Naive B cell (primary cell): ENCODE measurements at regions not wholly inside any gene's neighbourhood (a gene's known extent, or its start where the extent isn't known, plus 50 kb on each side); places are given as distances from the start of the nearest gene placed in this dataset.

Source experiments
- ATAC-seq, 2 donors: fragments of 150-1000 bp; cut with Tn5 transposase; 2 replicates each; pipeline ENCODE4 v1.10.0; 2021; ENCODE audit warnings: low read depth in 2 of 2, mild to moderate bottlenecking in 2 of 2, moderate library complexity in 2 of 2
- DNase-seq: peaks from one replicate; pipeline ENCODE4 v3.0.0; 2022
- H3K27ac Mint-ChIP-seq, 6 donors: one replicate each; pipeline ENCODE4 v1.8.0; 2020 to 2022; ENCODE audit warnings: mild to moderate bottlenecking in 6 of 6, mixed read lengths in 6 of 6, moderate library complexity in 5 of 6, inconsistent platforms in 2 of 6
- H3K27me3 Mint-ChIP-seq, 3 donors: one replicate each; pipeline ENCODE4 v1.8.0; 2021 to 2022; ENCODE audit warnings: mixed read lengths in 3 of 3, mild to moderate bottlenecking in 1 of 3
- H3K36me3 Mint-ChIP-seq, 2 donors: one replicate each; pipeline ENCODE4 v1.8.0; 2020 to 2022; ENCODE audit warnings: mixed read lengths in 2 of 2, inconsistent platforms in 1 of 2, mild to moderate bottlenecking in 1 of 2
- H3K4me1 Mint-ChIP-seq, 3 donors: one replicate each; pipeline ENCODE4 v1.8.0; 2020 to 2022; ENCODE audit warnings: mixed read lengths in 3 of 3, inconsistent platforms in 1 of 3, mild to moderate bottlenecking in 1 of 3, moderate library complexity in 1 of 3
- H3K4me3 Mint-ChIP-seq, 8 donors: one replicate each; pipeline ENCODE4 v1.8.0; 2020 to 2022; ENCODE audit warnings: mild to moderate bottlenecking in 8 of 8, mixed read lengths in 8 of 8, moderate library complexity in 8 of 8, inconsistent platforms in 2 of 8
- H3K9me3 Mint-ChIP-seq, 7 donors: one replicate each; pipeline ENCODE4 v1.8.0; 2020 to 2022; ENCODE audit warnings: mixed read lengths in 7 of 7, mild to moderate bottlenecking in 5 of 7, inconsistent platforms in 2 of 7, moderate library complexity in 1 of 7

DNA sequence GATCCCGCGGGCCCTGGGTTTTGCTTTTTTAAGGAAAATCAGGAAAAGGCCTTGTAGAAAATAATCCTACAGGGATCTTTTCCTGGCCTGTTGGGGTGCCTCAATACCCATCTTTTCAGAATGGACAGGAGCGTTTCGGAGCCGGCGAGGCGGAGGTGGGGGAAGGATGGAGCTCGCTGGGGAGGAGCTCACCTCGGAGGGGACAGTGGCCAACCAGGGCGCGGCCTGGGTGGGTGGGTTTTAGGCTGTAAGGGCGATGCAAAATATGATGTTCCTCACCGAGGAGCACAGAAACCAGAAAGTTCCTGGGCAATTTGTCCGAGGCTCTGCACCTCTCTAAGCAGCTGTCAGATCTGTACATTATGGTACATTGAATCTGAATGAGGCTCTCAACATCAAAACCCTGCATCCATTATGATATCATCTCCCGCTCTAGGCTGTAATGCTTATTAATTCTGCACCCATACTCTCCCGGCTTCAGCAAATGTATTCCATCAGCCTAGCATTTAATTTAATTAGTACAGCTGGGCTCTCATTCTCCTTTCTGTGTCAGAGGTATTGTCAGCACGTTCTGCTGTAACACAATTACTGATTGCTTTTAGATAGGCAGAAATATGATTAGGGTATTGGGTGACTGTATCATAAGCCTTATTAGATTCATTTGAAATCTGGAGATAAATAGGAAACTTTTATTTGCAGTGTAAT, 90.3 kb upstream of the SOX1 start:
- peaks cover 0 to 13% (median 8%) of the 10 kb centered on the region in 3 donors for H3K4me1 Mint-ChIP-seq
- no peak overlapping the region for H3K4me3 Mint-ChIP-seq
- H3K9me3 Mint-ChIP-seq, result peaks cover 0 to 14% (median 6%) of the 10 kb centered on the region in 7 donors
- DNase-seq (no peak), ATAC-seq (no peak)
- H3K36me3 Mint-ChIP-seq, result no peaks in the 10 kb centered on the region
- H3K27ac Mint-ChIP-seq, result no peak overlapping the region
- H3K27me3 Mint-ChIP-seq, result peaks cover 0 to 13% (median 8%) of the 10 kb centered on the region in 3 donors

DNA sequence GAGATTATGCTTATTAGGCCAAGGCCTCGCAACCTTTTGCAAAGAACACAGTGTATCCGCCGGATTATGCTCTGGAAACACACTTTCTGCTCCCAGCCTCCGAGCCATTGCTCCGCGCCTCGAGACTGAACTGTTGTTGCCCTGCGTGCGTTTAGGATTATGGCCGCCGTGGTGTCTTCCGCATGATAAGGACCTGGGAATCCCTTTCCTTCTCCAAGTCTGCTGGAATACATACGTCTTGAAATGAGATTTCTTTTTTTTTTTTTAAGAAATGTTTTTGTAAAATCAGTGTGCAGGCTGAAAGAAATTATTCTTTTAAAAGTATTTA, 89.8 kb upstream of the SOX1 start:
- Mint-ChIP-seq H3K9me3 (peaks cover 0 to 14% (median 6%) of the 10 kb centered on the region in 7 donors), H3K36me3 (no peaks in the 10 kb centered on the region), H3K27ac (no peak overlapping the region), H3K4me1 (peaks cover 0 to 13% (median 8%) of the 10 kb centered on the region in 3 donors), H3K27me3 (peaks cover 0 to 12% (median 3%) of the 10 kb centered on the region in 3 donors), H3K4me3 (no peak overlapping the region)
- DNase-seq, result no peak
- no peak for ATAC-seq

DNA sequence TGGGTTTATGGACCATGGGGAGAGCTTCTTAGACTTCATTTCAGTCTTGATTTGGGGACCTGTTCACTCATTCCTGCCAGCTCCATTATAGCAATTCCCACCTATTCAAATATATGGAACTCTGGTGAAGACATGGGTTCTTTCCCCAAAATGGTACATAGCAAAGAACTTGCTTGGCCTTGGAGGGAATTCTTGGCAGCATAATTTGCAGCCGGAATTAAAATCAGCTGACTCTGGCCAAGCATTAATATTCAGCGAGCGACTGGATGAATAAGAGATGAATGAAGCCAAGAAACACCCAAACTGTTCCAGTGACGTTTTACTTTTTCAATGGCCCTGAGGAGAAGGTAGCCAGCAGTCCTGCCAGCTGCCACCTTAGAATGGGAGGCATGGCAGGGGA, 88.4 kb upstream of the SOX1 start:
- H3K4me3 Mint-ChIP-seq, result peak overlapping the region in 1 of 8 donors; percentile 42
- peaks cover 0 to 12% (median 0%) of the 10 kb centered on the region in 3 donors for H3K27me3 Mint-ChIP-seq
- H3K4me1 Mint-ChIP-seq, result peaks cover 0 to 13% (median 8%) of the 10 kb centered on the region in 3 donors
- ATAC-seq, result no peak
- no peak for DNase-seq
- H3K9me3 Mint-ChIP-seq, result peaks cover 0 to 14% (median 6%) of the 10 kb centered on the region in 7 donors
- H3K36me3 Mint-ChIP-seq, result no peaks in the 10 kb centered on the region
- H3K27ac Mint-ChIP-seq, result no peak overlapping the region

DNA sequence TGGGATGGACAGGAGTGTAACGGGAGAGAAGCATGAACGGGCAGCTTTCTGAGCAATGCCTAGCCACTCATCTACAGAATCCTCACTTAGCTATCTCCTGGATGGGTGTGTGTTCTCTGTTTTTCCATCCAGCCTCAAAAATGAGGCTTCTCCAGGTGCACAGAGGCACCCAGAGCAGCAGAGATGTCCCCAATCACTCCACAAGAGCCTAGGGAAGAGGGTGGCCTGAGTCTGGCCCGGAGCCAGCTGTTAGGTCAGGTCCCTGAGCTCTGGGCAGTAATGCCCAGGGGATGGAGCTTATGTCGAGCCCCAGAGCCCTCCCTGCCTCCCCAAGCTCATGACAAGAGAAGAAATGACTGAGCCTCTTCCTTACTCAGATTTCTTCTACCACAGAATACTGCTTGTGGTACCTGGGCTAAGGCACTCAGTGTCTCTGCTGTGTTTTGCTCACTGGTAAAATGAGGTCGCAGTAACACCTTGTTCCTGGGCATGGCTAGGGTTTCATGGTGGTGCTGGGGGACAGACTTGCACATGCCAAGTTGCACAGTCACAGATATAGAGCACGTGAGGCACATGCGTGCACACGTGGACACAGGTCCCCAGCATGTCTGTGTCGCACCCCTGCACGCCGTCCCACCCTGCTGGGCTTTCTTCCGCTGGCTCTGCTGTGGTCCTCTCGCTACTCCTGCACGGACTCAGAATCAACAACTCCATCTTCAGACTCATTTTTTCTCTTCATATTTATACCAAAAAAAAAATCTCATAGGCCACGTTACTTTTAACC, 86.6 kb upstream of the SOX1 start:
- ATAC-seq (no peak), DNase-seq (no peak)
- H3K27ac Mint-ChIP-seq, result no peak overlapping the region
- peaks cover 0 to 12% (median 4%) of the 10 kb centered on the region in 3 donors for H3K27me3 Mint-ChIP-seq
- peaks cover 0 to 8% (median 4%) of the 10 kb centered on the region in 7 donors for H3K9me3 Mint-ChIP-seq
- H3K36me3 Mint-ChIP-seq, result no peaks in the 10 kb centered on the region
- H3K4me1 Mint-ChIP-seq, result peaks cover 0 to 3% (median under 1%) of the 10 kb centered on the region in 3 donors
- no peak overlapping the region for H3K4me3 Mint-ChIP-seq

DNA sequence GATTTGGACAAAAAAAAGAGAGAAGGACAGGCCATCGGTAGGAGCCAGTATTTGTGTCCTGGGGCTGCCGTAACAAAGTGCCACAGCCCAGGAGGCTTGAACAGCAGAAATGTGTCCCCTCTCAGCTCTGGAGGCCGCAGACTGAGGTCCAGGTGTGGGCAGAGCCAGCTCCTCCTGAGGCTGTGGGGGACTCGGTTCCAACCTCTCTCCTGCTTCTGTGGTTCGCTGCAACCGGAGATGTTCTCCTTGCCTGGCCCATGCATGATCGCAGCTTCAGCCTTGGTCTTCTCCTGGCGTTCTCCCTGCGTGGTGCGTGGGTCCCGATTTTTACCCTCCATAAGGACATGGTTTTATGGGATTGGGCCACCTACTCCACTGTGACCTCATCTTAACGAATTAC, 85.9 kb upstream of the SOX1 start:
- peaks cover 0 to 12% (median 4%) of the 10 kb centered on the region in 3 donors for H3K27me3 Mint-ChIP-seq
- ATAC-seq (no peak), DNase-seq (no peak)
- H3K4me3 Mint-ChIP-seq, result no peak overlapping the region
- peaks cover 0 to 6% (median 2%) of the 10 kb centered on the region in 7 donors for H3K9me3 Mint-ChIP-seq
- no peaks in the 10 kb centered on the region for H3K36me3 Mint-ChIP-seq
- H3K27ac Mint-ChIP-seq, result no peak overlapping the region
- H3K4me1 Mint-ChIP-seq, result no peaks in the 10 kb centered on the region

DNA sequence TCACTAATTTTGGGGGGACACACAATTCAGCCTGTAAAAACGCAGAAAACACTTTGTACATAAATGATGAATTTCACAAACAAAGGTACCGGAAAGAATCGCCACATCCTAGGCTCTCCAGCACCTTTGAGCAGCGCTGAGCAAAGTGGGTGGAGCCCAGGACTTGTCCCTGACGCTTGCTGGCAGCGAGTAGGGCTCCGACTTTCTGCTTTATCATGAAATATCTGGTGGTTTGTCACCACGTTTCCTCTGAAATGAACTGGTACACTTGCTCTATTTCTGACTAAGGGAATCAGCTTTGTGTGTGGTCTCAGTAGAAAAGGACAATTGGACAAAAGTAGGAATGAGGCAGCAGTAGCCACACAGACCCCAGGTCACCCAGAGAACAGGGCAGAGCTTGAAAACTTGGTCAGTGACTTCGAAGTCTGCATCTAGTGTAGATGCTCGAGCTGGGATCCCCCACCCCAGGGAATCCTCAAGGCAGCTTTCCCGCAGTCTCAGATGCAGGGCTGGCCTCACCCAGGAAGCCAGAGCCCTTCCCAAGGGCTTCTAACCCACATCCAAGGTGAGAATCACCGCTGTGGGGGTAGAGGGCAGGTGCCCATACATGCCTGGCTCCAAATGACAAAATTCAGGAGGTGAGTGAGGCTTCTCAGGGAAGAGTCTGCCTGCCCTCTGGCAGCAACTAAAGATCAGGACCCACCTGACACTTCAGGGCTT, 85.3 kb upstream of the SOX1 start:
- ATAC-seq (no peak), DNase-seq (no peak)
- peaks cover 0 to 6% (median 2%) of the 10 kb centered on the region in 7 donors for H3K9me3 Mint-ChIP-seq
- no peak overlapping the region for H3K4me3 Mint-ChIP-seq
- no peak overlapping the region for H3K27ac Mint-ChIP-seq
- H3K27me3 Mint-ChIP-seq, result peaks cover 0 to 12% (median 4%) of the 10 kb centered on the region in 3 donors
- H3K4me1 Mint-ChIP-seq, result no peaks in the 10 kb centered on the region
- H3K36me3 Mint-ChIP-seq, result no peaks in the 10 kb centered on the region

DNA sequence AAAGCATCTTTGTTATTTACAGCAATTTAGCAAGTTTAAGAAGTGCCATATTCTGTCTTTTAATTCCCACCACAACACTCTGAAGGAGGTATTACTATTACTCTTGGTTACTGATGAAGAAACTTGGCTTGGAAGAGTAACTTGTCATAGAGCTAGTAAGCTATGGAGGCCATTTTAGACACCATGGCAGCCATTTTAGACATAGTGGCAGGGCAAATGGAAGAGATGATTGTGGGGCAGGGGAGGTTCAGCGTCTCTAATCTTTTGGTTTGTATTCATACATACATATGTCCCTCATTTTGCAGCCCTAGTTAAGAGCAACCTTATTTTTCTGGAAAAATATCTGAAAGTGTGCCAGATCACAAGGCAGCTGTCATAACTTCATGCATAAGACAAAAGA, 82.6 kb upstream of the SOX1 start:
- DNase-seq, result no peak

DNA sequence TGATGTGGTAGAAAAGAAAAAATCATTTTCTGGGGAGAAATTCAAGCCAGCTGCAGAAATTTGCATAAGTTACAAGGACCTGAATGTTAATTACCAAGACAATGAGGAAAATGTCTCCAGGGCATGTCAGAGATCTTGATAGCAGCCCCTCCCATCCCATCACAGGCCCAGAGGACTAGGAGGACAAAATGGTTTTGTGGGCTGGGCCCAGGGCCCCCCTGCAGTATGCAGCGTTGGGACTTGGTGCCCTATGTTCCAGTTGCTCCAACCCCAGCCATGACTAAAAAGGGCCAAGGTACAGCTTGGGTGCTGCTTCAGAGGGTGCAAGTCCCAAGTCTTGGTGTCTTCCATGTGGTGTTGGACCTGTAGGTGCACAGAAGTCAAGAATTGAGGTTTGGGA, 76.6 kb upstream of the SOX1 start:
- DNase-seq (no peak), ATAC-seq (no peak)
- Mint-ChIP-seq H3K9me3 (peaks cover 18 to 52% (median 29%) of the 10 kb centered on the region in 7 donors), H3K4me3 (no peak overlapping the region), H3K36me3 (peaks cover 0 to 10% of the 10 kb centered on the region in 2 donors), H3K4me1 (no peaks in the 10 kb centered on the region), H3K27me3 (peaks cover 0 to 7% (median 5%) of the 10 kb centered on the region in 3 donors), H3K27ac (no peak overlapping the region)

More for the DNA sequence above, 82.6 kb upstream of the SOX1 start:
- no peak for ATAC-seq
- H3K9me3 Mint-ChIP-seq, result peaks cover 6 to 17% (median 10%) of the 10 kb centered on the region in 7 donors
- H3K27me3 Mint-ChIP-seq, result peaks cover 0 to 12% (median 8%) of the 10 kb centered on the region in 3 donors
- H3K27ac Mint-ChIP-seq, result no peak overlapping the region
- H3K4me1 Mint-ChIP-seq, result no peaks in the 10 kb centered on the region
- no peaks in the 10 kb centered on the region for H3K36me3 Mint-ChIP-seq
- no peak overlapping the region for H3K4me3 Mint-ChIP-seq

DNA sequence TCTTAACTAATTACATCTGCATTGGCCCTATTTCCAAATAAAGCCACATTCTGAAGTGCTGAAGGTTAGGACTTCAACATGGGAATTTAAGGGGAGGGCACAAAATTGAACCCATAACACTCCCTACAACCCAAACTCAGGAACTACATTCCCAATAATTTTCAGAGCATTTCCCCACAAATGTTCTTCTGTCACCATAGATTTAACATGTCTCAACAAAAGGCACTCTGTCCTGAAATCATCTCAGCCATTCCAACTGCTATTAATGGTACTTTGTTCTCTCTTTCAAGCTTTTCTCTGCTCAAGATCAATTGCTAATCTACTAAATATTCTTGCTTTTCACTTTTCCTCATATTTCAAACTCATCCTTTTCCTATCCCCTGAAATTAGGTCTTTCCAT, 74.0 kb upstream of the SOX1 start:
- H3K27me3 Mint-ChIP-seq, result peaks cover 0 to 7% (median 0%) of the 10 kb centered on the region in 3 donors
- DNase-seq (no peak), ATAC-seq (no peak)
- H3K4me1 Mint-ChIP-seq, result no peaks in the 10 kb centered on the region
- peaks cover 0 to 10% of the 10 kb centered on the region in 2 donors for H3K36me3 Mint-ChIP-seq
- H3K9me3 Mint-ChIP-seq, result peaks cover 17 to 45% (median 29%) of the 10 kb centered on the region in 7 donors
- no peak overlapping the region for H3K4me3 Mint-ChIP-seq
- H3K27ac Mint-ChIP-seq, result no peak overlapping the region

DNA sequence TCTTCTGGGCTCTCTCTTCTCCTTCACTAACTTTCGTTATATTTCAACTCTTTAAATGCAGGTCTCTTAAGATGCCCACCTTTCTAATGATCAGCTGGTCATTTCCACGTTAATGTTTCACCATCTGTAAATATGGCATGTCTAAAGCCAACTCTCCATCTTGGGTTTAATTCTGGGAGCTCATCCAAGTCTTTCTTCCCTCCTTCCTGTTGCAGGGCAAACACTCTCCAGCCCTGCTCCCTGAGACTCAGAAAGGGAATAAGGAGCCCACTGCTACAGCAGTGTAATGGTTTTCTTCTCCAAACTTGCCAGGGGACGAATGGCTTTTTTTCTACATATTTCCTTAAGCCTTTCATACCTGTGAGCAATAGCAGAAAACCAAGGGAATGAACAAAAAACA, 73.3 kb upstream of the SOX1 start:
- DNase-seq (no peak), ATAC-seq (no peak)
- H3K9me3 Mint-ChIP-seq, result peaks cover 17 to 41% (median 29%) of the 10 kb centered on the region in 7 donors
- H3K27ac Mint-ChIP-seq, result no peak overlapping the region
- H3K36me3 Mint-ChIP-seq, result peaks cover 0 to 10% of the 10 kb centered on the region in 2 donors
- H3K4me1 Mint-ChIP-seq, result no peaks in the 10 kb centered on the region
- H3K27me3 Mint-ChIP-seq, result peaks cover 0 to 10% (median 4%) of the 10 kb centered on the region in 3 donors
- no peak overlapping the region for H3K4me3 Mint-ChIP-seq

DNA sequence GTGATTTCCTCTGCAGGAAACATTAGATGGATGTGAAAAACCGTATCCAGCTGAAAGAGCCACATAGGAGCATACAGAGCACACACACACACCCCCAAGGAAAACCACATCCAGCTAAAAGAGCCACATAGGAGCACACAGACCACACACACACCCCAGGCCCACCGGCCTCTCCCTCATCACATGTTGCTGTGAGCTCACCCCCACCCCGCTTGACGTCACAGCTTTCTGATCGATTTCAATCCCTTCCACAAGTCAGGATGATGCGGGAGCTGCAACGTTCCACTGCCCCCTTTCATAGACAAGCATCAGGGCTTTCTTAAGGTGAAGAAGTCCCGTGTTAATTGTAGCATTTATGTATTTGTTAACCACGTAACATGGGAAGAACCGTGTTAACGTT, 72.4 kb upstream of the SOX1 start:
- Mint-ChIP-seq H3K4me1 (no peaks in the 10 kb centered on the region), H3K4me3 (no peak overlapping the region), H3K9me3 (peaks cover 16 to 33% (median 20%) of the 10 kb centered on the region in 7 donors), H3K27ac (no peak overlapping the region), H3K36me3 (peaks cover 0 to 8% of the 10 kb centered on the region in 2 donors), H3K27me3 (peaks cover 6 to 15% (median 13%) of the 10 kb centered on the region in 3 donors)
- DNase-seq, result no peak
- no peak for ATAC-seq

DNA sequence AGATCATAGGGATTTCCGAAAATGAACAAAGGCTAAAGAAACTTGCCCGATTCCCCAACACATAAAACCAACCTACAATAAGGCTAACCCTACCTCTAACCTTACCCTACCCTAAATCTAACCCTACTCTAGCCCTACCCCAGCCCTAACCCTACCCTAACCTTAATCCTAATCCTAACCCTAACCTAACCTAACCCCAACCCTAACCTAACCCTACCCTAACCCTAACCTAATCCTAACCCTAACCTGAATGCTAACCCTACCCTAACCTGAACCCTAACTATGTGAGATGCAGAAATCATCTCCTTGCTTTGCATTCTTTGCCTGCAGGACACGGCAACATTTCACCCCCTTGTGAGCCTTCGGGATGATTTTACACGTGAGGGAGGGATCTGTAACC, 67.6 kb upstream of the SOX1 start:
- Mint-ChIP-seq H3K27ac (no peak overlapping the region), H3K36me3 (no peaks in the 10 kb centered on the region), H3K9me3 (peaks cover 0 to 5% (median under 1%) of the 10 kb centered on the region in 7 donors), H3K4me1 (no peaks in the 10 kb centered on the region), H3K4me3 (no peak overlapping the region), H3K27me3 (peaks cover 6 to 15% (median 8%) of the 10 kb centered on the region in 3 donors)
- DNase-seq (no peak), ATAC-seq (no peak)

DNA sequence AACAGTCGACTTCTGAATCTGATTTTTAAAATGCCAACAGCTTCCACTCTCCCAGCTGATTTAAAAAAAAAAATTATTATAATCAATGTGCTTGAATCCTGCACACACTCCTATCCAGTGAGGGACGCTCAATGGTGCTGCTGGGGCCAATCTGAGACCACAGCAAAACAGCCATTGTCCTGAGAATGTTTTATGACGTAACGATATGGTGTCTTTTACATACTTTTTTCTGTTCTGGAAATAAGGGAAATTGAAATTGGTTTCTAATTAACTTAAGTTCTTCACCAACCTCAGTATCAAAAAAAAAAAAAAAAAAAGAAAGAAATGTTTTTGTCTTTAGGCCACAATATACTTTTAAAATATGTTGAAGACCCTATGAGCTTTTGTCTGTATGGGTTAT, 66.1 kb upstream of the SOX1 start:
- H3K36me3 Mint-ChIP-seq, result peaks cover 0 to 4% of the 10 kb centered on the region in 2 donors
- H3K9me3 Mint-ChIP-seq, result peaks cover 1 to 12% (median 6%) of the 10 kb centered on the region in 7 donors
- ATAC-seq (no peak), DNase-seq (no peak)
- no peak overlapping the region for H3K27ac Mint-ChIP-seq
- H3K4me3 Mint-ChIP-seq, result no peak overlapping the region
- H3K4me1 Mint-ChIP-seq, result no peaks in the 10 kb centered on the region
- H3K27me3 Mint-ChIP-seq, result peaks cover 6 to 15% (median 10%) of the 10 kb centered on the region in 3 donors
